NOMO-1 treated with dmso at 0.1 percent for 144 hours (cell line): ENCODE measurements at regions not wholly inside any gene's neighbourhood (a gene's known extent, or its start where the extent isn't known, plus 50 kb on each side); places are given as distances from the start of the nearest gene placed in this dataset.

ENCODE experiments used
- DNase-seq: peaks from one replicate; lab custom pipeline; 2025; ENCODE audit not compliant: unreplicated experiment; lab: John Stamatoyannopoulos, UW

DNA sequence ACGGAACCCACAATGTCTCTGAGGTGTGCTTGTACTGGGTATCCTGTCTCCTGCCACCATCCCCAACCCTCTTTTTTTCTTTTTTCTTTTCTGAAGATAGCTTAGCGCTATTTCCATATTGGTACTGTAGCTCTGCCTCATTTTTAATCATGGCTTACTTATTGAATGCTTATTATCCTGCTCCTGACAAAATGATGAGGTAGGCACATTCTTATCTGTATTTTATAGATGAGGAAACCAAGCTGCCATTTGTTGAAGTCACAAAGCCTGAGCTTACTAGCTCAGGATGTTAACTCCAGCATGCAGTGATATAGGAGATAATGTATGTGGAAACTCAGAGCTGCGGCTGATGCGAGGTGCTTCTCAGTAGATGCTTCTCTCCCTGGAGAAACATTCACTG lies 61.4 kb upstream of the GPR6 start:
- no peak for DNase-seq

DNA sequence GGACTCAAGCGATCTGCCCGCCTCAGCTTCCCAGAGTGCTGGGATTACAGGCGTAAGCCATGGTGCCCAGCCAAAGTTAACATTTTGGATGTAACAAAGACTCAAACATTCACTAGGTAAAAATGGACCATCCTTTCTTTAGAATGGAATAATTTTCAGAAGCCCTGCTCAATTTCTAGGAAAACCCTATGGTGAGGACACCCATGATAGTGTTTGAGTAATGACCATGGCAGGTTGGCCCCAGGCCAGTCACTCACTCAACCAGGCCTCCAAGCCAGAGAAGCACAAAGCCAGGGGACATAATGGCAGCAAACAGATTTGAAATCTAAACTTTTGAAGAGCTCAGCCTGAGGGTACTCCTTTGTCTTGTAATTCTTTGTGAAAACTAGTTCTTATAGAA lies 59.9 kb upstream of the GPR6 start:
- no peak for DNase-seq

DNA sequence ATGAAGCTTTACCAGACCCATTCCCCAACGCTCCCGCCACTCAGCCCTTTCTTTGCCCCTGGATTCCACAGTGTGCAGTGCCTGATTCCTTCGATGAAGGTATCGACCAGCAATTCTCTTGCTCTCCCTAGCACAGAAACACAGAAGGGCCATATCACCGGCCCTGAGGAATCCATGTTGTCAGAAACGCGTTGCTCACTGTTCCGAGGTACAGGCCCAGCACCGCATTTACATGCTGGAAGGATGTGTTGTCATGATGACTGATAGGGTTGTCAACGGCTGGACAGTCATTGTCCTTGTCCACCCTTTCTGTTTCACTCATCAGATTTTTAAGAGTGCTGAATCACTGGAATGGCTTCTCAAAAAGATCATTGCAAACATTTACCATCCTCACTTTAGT lies 57.2 kb upstream of the GPR6 start:
- no peak for DNase-seq

- DNase-seq = no peak
Measured at GRCh38 chr6:109922851-109923250, 55.3 kb upstream of the GPR6 start.

- DNase-seq = no peak
Measured at GRCh38 chr6:109925075-109925474, 53.0 kb upstream of the GPR6 start.

- no peak for DNase-seq
Measured at GRCh38 chr6:109927052-109927451, 51.1 kb upstream of the GPR6 start.
